GM12874 (cell line): ENCODE measurements at regions not wholly inside any gene's neighbourhood (a gene's known extent, or its start where the extent isn't known, plus 50 kb on each side); places are given as distances from the start of the nearest gene placed in this dataset.

Source experiments
- TF ChIP-seq, protein P1 (sequence below): IDR thresholded peaks from 2 replicates; pipeline ENCODE4 v1.5.1; 2011; ENCODE audit warnings: low read depth, mild to moderate bottlenecking, control low read depth, low read length, moderate library complexity; ENCODE audit not compliant: insufficient read depth

DNA sequence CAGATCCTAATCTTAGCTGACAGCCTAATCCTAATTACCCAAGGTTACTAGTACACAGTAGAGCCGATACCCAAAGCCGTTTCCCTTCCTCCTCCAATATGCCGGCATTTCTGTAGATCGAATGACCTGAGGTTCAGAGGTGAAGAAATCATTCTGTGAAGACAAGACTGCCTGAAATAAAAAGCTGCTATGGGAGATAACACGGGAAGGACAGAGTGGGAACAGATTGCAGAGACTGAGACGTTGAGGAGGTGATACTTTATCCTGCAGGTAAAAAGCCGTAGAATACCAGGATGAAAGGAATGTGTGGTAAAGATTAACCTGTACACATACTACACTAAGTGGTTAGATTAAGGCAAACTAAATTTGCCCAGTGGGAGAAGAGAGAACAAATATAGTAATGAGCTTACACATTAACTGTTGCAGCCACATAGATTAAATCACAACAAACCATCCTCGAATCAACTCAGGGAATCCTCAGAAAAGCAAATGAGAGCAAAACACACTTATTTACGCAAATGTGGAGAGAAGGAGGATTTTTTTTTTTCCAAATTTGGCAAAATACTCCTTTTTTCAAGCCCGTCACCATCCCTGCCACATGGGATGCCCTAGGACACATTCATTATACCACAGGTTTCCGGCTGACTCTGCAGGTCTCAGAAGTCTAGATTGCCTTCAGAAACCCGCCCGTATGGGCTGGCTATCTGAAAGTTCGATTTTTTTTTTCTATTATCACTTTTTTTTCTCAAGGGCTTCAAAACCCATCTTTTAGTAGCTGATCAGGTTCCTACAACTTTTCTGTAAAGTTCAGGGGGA is 188.0 kb downstream of the TTC8 start:
- TF ChIP-seq, protein P1, sequence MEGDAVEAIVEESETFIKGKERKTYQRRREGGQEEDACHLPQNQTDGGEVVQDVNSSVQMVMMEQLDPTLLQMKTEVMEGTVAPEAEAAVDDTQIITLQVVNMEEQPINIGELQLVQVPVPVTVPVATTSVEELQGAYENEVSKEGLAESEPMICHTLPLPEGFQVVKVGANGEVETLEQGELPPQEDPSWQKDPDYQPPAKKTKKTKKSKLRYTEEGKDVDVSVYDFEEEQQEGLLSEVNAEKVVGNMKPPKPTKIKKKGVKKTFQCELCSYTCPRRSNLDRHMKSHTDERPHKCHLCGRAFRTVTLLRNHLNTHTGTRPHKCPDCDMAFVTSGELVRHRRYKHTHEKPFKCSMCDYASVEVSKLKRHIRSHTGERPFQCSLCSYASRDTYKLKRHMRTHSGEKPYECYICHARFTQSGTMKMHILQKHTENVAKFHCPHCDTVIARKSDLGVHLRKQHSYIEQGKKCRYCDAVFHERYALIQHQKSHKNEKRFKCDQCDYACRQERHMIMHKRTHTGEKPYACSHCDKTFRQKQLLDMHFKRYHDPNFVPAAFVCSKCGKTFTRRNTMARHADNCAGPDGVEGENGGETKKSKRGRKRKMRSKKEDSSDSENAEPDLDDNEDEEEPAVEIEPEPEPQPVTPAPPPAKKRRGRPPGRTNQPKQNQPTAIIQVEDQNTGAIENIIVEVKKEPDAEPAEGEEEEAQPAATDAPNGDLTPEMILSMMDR: no peak

DNA sequence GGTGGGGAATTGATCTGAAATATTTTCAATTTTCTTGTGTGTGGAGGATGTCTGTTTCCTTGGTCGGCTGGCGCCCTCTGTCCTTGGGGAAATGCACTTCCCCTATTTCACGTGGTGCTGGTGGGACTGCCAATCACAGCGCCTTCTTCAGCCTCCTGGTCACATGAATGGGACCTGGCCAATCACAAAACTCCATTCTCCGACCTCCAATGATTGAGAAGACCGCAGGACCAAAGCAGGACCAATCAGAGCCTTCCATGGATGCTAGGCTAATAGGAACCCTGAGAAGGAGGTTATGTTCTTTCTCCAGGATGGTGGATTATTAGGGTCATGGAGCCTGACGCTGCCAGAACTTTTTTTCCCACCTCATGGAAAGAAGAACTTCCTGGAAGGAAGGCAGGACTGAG is 188.7 kb downstream of the TTC8 start:
- TF ChIP-seq, protein P1: no peak

DNA sequence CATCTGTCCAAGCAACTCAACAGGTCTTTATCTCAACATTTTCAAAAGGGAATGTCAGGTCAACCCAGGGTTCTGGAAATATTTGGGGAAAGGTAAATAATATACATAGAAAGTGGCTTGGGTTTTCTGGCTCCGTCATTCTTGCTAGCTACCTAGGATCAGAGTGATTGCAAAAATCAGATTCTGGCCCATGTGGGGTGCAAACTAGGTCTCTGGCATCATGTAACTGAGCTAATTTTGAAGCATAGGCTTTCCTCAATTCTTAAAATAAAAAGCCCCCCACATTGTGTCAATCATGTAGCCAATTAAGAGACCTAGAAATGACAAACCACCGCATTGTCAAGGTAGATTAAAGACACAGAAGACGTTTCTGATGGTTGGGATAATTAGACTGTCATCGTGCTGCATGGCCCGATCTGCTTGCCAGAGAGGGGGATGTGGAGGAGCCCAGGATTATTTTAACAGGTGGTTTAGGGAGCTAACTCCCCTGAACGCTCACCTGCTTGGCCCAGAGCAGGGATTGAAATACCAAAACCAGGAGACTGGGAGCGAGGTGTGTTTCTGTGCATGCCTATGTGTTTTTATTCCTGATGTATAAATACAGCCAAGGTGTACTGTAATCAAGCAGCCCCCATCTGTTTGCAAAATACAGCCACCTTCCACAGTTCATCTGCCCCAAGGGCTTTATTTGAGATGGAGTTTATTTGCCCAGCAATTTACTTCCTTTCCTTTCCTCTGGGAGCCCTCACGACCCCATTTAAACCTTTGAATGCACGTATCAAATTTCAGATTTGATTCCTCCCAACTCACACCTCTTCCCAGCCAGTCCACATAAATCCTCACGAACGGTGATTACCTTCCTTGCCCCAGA is 189.5 kb downstream of the TTC8 start:
- TF ChIP-seq, protein P1: no peak

DNA sequence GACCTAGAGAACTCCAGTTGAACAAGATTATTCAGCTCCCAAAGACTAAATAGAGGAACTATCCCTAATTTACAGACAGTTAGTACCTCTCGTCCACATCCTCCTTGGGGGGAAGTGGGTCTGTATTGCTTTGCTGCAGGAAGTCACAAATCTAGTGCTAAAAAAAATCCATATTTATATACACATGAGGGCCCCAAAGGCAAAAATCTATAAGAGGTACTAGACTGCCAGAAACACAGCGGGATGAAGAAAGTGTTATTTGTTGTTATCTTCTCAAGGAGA is 190.1 kb downstream of the TTC8 start:
- TF ChIP-seq, protein P1: no peak

- TF ChIP-seq, protein P1: no peak
Observed at GRCh38 chr14:89015016-89015415, 190.6 kb downstream of the TTC8 start.

DNA sequence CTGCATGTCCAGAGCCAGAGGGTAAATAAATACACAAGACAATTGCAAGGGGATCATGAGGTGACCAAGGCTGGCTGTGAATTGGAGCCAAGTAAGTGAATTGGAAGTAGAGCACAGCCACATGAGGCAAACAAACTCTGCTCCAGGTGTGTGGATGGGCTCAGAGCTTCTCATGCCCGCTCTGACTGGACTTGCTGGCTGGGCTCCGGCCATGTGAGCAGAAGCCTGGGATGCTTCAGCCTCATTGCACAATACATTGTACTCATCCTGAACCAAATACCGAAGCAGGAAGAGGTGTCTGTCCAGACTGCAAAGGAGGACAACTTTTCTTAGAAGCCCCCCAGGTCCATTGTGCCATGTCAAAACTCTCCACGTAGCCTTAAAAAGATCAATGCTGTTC is 193.0 kb downstream of the TTC8 start:
- TF ChIP-seq, protein P1: no peak

GRCh38 chr14:89022274-89022673 is 197.8 kb downstream of the TTC8 start:
- TF ChIP-seq, protein P1: no peak
